Activated CD8-positive, alpha-beta memory T cell treated with anti-CD3 and anti-CD28 coated beads for 48 hours (primary cell): ENCODE measurements at regions not wholly inside any gene's neighbourhood (a gene's known extent, or its start where the extent isn't known, plus 50 kb on each side); places are given as distances from the start of the nearest gene placed in this dataset.

Source experiments
- DNase-seq, 3 experiments: peaks; one replicate each; pipeline ENCODE4 v3.0.0-alpha.2; 2020; ENCODE audit warnings: low read depth in 2 of 3, low spot score in 2 of 3

DNA sequence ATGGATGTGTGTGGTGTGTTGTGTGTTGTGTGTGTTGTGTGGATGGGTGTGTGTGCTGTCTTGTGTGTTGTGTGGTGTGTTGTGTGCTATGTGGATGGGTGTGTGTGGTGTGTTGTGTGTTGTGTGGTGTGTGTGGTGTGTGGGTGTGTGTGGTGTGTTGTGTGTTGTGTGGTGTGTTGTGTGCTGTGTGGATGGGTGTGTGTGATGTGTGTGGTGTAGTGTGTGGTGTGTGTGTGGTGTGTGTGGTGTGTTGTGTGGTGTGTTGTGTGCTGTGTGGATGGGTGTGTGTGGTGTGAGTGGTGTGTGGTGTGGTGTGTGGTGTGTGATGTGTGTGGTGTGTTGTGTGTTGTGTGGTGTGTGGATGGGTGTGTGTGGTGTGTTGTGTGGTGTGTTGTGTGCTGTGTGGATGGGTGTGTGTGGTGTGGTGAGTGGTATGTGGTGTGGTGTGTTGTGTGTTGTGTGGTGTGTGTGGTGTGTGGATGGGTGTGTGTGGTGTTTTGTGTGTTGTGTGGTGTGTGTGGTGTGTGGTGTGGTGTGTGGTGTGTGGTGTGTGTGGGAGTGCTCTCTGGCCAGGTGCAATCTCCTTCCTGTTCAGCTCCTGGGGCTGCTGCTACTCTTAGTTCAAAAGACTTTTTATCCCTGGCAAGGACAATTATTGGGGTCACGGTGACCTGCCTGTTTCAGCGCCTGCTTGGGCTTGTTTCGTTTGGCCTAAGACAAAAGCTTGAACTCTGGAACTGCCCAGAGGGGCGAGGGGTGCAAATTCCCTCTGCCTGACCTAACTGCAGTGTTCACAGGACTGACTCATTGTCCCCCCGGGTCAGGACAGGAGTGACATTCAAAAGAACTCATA is 101.1 kb downstream of the UBIAD1 start:
- no peak for DNase-seq

DNA sequence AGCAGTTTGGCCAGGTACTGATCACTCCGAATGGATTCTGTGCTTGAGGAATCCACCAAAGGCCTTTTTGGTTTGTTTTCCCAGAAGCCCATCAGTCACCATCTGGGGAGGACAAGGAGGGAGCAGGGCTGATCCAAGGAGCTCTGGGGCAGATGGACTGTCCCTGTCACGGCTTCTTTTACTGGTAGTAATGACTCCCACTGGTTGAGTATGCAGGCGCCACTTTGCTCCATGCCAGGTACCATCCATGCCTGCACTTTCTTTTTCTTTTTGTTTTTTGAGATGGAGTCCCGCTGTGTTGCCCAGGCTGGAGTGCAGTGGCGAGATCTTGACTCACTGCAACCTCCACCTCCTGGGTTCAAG is 101.7 kb downstream of the UBIAD1 start:
- DNase-seq = no peak

DNA sequence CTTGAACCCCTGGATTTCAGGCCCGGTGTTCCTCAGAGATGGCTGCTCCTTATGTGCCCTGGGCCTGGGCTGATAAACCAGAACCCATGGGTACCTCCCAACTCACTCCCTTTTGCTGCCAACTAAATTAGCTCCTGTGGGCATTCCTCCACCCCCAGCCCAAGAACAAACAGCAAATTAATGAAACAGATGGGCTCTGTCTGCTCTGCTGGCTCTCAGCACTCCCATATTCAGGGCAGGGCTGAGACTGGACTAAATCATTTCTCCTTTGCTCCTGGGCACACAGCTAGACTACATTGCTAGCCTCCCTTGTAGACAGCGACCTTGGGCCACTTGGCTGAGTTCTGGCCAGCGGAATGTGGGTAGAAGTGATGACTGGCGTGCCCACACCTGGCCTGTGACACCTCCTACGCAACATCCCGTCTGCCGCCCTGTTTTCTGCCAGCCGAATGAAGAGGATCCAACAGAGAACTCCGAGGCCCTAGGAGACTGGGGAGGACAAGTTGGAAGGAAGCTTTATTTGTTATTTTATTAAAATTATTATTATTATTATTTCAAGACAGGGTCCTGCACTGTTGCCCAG is 101.9 kb upstream of the DISP3 start:
- no peak for DNase-seq

DNA sequence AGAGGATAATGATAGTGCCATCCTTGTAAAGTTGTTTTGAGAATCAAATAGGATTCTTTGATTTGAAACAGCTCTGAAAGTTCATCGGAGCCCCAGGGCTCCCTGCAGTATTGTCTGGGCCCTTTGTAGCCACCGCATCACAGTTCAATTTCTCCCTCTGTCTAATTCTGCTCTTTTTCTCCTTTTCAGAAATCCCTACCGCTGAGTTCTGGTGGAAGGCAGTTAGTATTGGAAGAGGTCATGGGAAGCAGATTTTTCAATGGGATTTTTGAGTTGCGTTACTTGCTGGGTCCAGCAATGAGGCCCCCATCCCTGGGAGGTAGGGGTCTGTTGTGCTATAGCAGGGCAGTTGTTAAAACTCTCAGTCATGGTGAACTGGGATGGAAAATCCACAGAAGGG is 101.0 kb upstream of the DISP3 start:
- no peak for DNase-seq

DNA sequence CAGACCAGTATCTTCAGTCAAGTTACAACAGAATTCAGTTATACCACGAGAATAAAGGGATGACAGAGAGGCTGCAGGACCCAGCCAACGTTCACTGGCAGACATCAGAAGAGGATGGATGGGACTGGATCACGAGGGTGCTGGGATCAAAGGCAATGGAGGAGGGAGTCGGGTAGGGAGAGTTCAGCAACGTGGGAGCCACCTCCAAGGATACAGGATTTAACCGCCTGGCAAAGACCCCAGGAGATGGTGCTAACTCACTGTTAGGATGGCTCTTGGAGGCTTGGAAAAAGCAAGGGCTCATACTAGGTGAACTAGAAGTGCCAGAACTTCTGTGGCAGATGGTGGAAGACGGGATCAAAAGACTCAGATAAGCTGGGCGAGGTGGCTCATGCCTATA is 99.1 kb upstream of the DISP3 start:
- DNase-seq = no peak

DNA sequence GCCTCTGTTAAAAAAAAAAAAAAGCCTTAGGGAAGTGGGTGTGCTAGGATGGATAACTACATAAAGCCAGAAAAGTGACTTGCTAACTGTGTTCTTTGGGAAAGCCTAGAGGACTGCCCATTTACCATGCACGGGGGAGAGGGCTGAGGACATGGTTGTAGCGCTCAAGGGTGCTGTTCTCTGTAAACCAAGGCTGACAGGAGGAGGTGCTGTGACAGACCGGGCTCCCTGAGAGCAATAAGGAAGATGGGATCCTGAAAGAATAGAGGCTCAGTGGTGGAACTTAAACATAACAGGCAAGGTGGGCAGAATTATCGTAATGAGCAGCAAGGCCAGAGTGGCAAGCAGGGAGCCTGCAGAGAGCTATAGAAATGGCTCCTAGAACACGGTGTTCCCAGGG is 98.5 kb upstream of the DISP3 start:
- DNase-seq = no peak

DNA sequence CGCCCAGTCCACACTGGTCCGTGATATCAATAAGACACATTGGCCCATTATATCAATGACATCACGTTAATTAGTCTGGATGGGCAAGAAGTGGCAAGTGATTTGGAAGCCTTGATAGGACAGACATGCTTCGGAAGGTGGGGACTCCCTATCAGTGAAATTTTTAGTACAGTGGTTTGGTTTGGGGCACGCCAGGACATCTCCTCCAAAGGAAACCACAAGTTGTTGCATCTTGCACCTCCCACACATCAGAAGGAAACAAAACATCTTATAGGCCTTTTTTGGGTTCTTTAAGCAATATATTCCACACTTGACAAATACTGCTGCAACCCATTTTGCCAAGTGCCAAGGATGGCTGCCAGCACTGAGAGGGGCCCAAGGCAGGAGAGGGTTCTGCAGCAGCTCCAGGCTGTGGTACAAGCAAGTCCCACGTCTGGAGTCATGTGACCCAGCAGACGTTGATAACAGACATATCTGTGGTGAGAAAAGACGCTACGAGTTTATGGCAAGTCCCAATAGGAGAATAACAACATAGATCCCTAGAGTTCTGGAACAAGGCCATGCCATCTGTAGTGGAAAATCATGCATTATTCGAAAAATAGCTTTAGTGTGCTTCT is 95.3 kb upstream of the DISP3 start:
- DNase-seq = no peak

DNA sequence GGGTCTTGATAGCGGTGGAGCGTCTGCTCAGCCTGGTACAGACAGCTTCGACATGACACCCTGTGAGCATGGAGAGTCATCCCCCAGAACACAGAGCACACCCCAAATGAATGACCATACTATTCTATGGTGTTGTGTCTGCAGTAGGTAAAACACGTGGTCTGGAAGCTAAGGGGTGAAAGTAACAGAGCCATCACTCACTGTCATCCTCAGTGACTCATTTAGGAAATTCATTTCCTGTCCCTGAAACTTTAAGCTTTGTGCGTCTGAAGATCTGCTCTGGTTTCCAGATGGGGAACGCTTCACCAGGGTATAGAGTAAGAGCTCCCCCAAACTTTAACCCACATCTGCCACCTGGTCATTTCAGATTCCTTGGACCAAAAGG is 94.8 kb upstream of the DISP3 start:
- no peak for DNase-seq

DNA sequence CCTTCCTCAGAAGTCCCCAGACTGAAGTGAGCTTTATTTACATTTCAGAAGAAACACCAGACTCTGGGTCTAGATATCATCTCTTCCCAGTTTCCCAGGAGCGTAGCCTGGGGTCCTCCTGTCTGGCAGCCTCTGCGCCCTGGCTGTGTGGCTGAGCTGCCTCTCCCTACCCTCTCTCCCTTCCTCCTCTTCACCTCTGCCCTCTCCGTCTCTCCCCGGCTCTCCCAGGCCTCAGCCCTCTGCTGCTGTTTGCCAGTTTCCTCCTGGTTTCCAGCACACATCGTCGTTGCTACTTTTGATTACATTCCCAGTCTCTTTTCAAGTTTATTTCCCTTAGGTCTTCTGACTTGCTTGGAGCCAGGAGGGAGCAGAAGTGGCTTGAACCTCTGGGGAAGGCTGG is 91.1 kb upstream of the DISP3 start:
- DNase-seq = no peak

DNA sequence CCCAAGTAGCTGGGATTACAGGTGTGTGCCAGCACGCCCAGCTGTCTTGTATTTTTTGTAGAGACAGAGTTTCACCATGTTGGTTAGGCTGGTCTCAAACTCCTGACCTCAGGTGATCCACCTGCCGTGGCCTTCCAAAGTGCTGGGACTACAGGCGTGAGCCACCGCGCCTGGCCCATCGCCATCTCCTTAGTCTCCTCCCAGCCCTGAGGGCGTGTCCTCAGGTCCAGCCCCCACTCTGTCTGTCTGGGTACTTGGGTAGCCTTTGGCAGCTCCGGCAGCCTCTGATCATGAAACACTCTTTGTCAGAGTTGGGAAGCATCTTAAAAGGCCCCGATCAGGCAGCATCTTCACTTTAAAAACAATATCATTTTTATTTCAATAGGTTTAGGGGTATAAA is 90.3 kb upstream of the DISP3 start:
- DNase-seq = no peak

DNA sequence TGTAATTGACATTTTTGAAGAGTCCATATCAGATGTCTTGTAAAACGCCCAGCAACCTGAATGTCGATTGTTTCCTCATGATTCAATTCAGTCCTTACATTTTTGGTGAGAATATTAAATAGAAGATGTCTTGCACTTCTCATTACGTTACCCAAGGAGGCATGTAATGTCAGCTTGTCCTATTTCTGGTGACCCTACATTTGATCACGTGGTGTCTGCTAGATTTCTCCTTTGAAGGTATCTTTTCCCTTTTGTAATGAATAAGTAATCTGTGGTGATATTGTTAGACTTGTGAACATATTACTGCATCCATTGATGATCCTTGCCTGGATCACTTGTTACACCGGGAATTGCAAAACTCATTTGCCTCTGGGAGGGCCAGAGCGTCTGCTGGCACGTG is 87.6 kb upstream of the DISP3 start:
- DNase-seq = no peak

DNA sequence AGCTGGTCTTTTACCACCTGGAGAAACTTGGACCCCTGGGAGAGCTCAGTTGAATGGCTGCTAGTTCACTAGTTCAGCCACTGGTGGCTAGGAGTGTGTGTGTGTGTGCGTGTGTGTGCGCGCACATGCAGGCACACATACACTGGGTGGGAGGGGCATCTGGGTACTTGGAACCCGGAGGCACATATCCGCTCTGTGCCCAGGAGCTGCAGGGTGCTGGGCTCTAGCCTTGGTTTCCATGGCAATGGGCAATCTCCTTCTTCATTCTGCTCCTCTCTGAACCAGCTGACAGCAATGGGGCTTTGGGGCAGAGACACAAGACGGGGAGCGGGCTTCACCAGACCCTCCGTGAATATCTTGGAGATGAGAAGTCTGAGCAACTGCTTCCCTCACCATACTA is 87.1 kb upstream of the DISP3 start:
- DNase-seq = no peak

DNA sequence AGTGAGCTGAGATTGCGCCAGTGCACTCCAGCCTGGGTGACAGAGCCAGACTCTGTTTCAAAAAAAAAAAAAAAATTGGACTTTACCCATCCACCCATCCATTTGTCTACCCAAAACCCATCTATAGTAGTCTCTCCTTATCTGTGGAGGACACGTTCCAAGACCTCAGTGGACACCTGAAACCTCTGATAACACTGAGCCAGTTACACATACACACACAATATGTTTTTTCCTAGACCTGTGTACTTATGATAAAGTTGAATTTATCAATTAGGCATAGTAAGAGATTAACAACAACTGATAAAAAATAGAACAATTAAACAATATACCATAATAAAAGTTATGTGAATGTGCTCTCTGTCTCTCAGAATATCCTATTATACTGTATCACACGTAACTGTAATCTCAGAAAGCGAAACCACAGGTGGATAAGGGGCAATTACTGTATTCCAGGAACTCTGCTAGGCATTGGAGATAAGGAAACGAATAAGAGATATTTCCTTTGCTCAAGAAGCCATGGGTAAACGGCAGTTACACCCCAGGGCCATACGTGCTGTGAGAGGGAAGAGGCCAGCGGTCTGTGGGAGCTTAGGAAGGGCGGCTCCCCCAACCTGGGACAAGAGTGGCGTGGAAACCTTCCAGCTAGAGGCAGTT is 84.2 kb upstream of the DISP3 start:
- DNase-seq = no peak

DNA sequence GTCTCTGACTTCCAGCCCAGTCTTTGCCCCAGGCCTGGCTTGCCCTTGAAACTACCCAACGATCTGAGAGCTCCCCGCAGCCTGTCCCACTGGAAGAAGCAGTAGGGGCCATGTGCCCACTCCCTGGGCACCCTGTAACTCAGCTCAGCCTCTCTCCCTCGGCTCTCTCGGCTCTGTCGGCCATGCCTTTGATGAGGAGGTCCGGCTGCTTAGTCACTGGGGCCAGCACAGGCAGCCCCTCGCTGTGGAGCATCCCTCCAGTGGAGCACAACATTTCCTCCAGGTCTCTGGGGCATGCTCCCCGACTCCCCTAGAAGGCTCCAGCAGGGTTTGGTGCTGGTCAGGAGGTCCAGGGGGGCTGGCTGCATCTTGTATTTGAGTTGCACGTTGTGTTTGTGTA is 83.3 kb upstream of the DISP3 start:
- no peak for DNase-seq

DNA sequence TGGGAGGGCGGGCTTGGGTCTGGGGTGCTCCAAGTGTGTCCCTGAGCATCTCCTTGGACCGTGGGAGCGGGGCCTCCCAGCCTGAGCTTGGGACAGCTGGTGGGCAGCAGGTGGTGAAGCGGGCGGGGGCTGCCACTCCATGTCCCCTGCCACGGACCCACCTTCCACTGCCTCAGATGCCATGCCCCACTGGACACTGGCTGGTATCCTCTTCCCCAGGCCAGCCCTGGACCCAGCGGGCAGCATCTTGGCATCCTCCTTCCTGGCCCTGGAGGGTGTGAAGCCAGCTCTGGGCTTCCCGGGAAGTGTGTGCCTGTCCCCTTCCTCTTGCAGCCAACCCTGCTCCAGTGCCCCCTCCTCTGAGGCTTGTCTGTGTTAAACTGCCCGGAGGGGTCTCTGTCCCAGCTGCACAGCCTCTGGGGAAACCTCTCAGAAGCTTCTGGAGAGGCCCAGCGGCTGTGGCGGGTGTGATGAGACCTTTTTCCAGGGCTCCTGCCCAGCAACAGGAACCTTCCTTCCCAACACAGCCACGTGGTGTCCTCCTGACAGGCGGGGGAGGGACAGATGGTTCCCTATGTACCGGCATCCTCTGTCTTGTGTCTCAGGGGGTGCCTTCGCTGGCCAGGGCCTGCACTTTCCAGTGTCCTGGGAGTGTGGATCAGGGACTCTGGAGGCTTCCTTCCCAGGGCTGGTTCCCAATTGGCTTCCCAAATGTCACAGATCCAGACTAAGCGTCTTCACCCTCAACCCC is 81.6 kb upstream of the DISP3 start:
- DNase-seq = no peak

DNA sequence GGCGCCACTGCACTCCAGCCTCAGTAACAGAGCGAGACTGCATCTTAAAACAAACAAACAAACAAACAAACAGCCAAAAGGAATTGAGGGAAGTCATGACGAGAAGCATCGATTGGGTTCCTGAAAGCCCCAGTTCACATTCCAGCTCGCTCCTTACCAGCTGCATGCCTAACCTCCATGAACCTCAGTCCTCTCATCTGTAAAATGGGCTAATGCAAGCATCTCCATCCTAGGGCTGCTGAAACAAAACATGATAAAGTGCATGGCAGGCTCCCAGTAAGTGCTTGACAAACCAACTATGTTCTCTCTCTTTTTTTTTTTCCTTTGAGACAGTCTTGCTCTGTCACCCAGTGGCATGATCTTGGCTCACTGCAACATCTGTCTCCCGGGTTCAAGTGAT is 79.7 kb upstream of the DISP3 start:
- no peak for DNase-seq

DNA sequence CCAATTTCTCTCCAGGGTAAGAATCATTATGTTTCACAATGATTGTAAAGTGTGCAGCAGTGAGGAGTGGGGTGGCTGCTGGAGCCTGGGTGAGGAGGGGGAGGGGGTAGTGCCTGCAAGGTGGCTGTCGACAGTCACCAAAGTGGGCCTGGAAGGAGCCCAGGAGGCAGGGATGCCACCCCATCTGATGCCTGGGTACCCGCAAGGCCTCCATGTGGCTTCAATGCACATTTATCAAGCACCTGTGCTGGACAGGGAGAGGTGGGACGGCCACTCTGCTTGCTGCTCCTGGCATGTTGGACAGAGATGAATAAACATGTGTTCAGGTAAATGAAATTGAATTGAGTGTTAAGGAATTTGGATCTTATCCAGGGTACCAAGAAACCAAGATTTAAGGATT is 78.8 kb upstream of the DISP3 start:
- DNase-seq = no peak

DNA sequence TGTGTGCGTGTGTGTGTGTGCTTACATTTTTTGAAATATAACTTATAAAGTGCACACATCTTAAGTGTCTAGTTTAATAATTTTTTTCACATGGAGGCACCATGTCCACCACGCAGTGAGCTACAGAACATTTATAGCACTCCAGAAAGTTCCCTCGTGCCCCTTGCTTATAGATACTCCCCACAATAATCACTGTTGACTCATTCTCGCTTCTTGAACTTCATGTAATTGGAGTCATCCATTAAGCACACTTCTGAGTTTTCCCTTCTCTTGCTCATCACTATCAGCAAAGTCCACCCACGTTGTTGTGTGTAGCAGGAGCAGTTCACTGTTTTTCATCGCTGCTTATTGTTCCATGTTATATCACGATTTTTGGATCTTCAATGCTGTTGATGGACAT is 78.4 kb upstream of the DISP3 start:
- no peak for DNase-seq

DNA sequence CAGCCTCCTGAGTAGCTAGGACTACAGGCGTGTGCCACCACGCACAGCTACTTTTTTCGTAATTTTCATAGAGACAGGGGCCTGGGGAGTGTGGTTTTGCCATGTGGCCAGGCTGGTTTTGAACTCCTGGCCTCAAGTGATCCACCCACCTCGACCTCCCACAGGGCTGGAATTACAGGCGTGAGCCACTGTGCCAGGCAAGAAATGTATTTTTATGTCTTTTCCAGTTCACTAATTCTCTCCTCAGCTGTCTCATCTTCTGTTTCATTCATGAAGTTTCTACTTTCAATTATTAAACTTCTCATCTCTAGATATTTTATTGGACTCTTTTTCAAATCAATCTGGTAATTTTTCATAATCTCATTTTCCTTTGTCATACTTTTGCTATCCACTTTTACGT is 72.1 kb upstream of the DISP3 start:
- no peak for DNase-seq

DNA sequence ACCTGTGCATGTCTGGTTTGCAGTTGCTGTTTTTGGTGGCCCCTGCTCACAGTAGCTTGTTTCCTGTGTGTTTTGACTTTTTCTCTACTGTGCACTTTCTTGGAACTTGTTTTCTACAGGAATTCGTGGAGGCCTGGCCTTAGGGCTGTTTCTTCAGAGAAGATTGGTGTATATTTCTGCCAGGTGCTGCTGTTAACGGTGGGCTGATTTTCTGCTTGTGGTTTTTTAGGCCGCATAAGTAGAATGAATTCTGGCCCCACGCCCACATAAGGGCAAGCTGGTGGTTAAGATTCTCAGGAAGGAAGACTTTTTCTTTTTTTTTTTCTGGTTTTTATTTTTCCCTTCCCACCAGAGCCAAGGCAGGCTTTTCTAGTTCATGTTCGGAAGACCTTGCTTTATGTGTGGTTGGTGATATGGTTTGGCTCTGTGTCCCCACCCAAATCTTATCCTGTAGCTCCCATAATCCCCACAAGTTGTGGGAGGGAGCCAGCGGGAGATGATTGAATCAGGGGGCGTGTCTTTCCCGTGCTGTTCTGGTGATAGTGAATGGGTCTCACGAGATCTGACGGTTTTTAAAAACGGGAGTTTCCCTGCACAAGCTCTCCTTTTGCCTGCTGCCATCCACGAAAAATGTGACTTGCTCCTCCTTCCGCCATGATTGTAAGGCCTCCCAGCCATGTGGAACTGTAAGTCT is 71.5 kb upstream of the DISP3 start:
- peak in 1 of 3 experiments; percentile 29 for DNase-seq

DNA sequence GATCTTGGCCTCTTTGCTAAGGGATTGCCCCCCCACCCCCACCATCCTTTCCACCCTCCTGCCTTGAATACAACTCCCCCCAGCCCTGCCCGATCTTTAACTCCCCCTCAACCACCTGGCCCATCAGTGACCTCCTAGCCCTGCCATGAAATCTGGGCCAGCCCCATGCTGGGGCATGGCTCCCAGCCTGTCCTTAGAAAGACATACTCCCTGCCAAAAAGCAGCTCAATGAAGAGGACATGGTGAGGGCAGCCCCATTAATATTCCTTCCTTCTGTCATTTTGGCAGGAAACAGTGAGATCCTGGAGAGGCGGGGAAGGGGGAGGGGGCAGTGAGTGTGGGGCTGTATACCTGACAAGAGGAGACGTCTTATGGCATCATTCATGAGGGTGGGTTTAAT is 66.8 kb upstream of the DISP3 start:
- DNase-seq = no peak
